ENCODE measurements at regions not wholly inside any gene's neighbourhood (a gene's known extent, or its start where the extent isn't known, plus 50 kb on each side); places are given as distances from the start of the nearest gene placed in this dataset.

DNA sequence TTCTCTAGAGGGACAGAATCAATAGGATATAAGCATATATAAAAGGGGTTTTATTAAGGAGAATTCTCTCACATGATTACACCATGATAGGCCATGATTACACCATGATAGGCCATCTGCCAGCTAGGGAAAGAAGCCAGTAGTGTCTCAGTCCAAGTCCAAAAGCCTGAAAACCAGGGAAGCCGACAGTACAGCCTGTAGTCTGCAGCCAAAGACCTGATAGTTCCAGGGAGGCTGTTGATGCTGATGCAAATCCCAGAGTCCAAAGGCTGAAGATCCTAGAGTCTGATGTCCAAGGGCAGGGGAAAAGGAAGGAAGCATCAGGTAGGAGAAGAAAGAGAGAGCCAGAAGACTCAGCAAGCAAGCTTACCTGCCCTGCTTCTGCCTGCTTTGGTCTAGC is 411.3 kb upstream of the EMCN start:
- no peak for TF ChIP-seq TEAD4 (CRISPR knock-in tag; IDR thresholded peaks at IDR 0.05)
- no peak for TF ChIP-seq ETV6 (CRISPR knock-in tag; IDR thresholded peaks at IDR 0.05)
- ChIA-PET CTCF (no interaction called here), POLR2A (no interaction called here)
- H3K9me3 Mint-ChIP-seq = peaks cover 4% of the 10 kb centered on the region
- H3K27me3 Mint-ChIP-seq (ENCODE audit: low read depth) = no peaks in the 10 kb centered on the region
- H3K36me3 Mint-ChIP-seq = no peaks in the 10 kb centered on the region
- DNase-seq (ENCODE audit: low spot score) = no peak
- peaks cover 20% of the 10 kb centered on the region for H3K4me1 Mint-ChIP-seq
- H3K27ac Mint-ChIP-seq = no peak overlapping the region
- ATAC-seq = no peak; the same call in 1 of the 2 replicates
- H3K4me3 Mint-ChIP-seq = no peak overlapping the region

DNA sequence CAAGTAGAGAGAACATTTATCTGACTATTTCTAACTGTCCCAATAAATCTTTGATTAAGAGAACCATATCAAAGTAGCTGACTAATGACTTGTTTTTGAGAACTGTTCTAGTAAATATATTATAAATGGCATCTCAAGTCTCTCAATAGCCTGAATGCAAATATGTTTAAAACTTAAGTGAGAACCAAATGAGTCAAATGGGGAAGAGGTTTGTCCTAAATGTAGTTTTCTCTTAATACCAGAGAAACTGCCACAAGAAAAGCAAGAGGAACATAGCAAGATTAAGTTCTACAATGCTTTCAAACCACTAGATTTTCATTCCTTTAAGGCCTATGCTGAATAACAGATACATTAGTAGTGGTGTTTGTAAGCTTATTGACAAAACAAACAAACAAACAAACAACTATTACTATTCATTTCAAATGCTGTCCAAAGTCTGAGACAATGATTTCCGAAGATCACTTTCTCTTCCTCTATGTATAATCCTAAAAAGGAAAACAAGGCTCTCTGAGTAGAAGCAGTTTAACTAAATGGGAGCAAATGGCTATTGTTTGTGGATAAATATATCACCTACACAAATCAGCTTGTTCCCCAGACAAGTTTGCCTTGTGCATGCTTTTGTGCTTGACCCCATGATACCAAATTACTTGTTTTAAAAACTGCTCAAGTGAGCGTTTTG is 408.4 kb upstream of the EMCN start:
- Mint-ChIP-seq H3K27me3 (ENCODE audit: low read depth) (no peaks in the 10 kb centered on the region), H3K4me3 (no peak overlapping the region)
- POLR2A ChIA-PET = no interaction called here

More for the DNA sequence above, 408.4 kb upstream of the EMCN start:
- CTCF ChIA-PET = no interaction called here
- Mint-ChIP-seq H3K4me1 (peaks cover 15% of the 10 kb centered on the region), H3K36me3 (peaks cover 6% of the 10 kb centered on the region; the same call in 1 of the 2 replicates), H3K27ac (no peak overlapping the region), H3K9me3 (peaks cover 10% of the 10 kb centered on the region)
- no peak for TF ChIP-seq ZNF671 (CRISPR knock-in tag; IDR thresholded peaks at IDR 0.05)
- no peak for TF ChIP-seq PRRX2 (CRISPR knock-in tag; IDR thresholded peaks at IDR 0.05)
- TF ChIP-seq ATF1 (CRISPR knock-in tag; IDR thresholded peaks at IDR 0.05) = no peak
- TF ChIP-seq ZNF317 (CRISPR knock-in tag; IDR thresholded peaks at IDR 0.05; ENCODE audit: borderline replicate concordance, low read depth) = no peak
- TF ChIP-seq, protein P1, sequence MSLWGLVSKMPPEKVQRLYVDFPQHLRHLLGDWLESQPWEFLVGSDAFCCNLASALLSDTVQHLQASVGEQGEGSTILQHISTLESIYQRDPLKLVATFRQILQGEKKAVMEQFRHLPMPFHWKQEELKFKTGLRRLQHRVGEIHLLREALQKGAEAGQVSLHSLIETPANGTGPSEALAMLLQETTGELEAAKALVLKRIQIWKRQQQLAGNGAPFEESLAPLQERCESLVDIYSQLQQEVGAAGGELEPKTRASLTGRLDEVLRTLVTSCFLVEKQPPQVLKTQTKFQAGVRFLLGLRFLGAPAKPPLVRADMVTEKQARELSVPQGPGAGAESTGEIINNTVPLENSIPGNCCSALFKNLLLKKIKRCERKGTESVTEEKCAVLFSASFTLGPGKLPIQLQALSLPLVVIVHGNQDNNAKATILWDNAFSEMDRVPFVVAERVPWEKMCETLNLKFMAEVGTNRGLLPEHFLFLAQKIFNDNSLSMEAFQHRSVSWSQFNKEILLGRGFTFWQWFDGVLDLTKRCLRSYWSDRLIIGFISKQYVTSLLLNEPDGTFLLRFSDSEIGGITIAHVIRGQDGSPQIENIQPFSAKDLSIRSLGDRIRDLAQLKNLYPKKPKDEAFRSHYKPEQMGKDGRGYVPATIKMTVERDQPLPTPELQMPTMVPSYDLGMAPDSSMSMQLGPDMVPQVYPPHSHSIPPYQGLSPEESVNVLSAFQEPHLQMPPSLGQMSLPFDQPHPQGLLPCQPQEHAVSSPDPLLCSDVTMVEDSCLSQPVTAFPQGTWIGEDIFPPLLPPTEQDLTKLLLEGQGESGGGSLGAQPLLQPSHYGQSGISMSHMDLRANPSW (CRISPR knock-in tag; conservative IDR thresholded peaks at IDR 0.05; ENCODE audit: low read depth) = no peak
- TF ChIP-seq, protein P2, sequence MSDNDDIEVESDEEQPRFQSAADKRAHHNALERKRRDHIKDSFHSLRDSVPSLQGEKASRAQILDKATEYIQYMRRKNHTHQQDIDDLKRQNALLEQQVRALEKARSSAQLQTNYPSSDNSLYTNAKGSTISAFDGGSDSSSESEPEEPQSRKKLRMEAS (CRISPR knock-in tag; IDR thresholded peaks at IDR 0.05) = no peak
- TF ChIP-seq GABPB1 (CRISPR knock-in tag; IDR thresholded peaks at IDR 0.05) = no peak
- no peak for TF ChIP-seq GTF2I (CRISPR knock-in tag; conservative IDR thresholded peaks at IDR 0.05)
- no peak for TF ChIP-seq ZNF416 (CRISPR knock-in tag; IDR thresholded peaks at IDR 0.05)
- TF ChIP-seq, protein P3, sequence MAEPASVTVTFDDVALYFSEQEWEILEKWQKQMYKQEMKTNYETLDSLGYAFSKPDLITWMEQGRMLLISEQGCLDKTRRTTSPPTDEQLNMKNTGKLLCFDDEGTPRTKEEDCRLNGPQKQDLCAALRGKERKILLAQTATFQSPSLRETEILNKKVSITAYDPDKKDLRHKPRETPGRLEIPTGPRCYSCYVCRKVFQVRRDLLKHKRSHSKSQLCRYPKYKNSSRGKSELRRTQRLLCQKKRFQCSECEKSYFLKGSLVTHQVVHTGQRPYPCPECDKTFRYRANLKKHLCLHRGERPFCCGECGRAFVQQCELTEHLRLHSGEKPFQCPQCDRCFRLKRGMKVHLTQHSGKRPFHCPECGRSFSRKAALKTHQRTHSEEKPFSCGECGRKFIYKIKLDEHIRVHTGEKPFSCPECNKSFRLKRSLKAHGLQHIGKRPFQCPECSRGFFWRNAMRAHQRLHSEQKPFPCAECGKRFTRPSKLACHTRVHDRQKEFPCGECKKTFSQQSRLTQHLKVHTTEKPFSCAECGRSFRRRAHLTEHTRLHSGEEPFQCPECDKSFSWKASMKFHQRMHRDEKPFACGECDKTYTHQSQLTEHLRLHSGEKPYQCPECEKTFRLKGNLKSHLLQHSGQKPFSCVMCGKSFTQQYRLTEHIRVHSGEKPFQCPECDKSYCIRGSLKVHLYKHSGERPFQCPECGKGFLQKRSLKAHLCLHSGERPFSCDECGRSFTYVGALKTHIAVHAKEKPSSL (CRISPR knock-in tag; conservative IDR thresholded peaks at IDR 0.05) = no peak
- TF ChIP-seq ZNF423 (CRISPR knock-in tag; IDR thresholded peaks at IDR 0.05) = no peak
- no peak for TF ChIP-seq NR3C1 (CRISPR knock-in tag; conservative IDR thresholded peaks at IDR 0.05; ENCODE audit: low read depth)
- TF ChIP-seq, protein P4, sequence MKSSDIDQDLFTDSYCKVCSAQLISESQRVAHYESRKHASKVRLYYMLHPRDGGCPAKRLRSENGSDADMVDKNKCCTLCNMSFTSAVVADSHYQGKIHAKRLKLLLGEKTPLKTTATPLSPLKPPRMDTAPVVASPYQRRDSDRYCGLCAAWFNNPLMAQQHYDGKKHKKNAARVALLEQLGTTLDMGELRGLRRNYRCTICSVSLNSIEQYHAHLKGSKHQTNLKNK (CRISPR knock-in tag; IDR thresholded peaks at IDR 0.05) = no peak
- no peak for TF ChIP-seq MYBL2 (CRISPR knock-in tag; IDR thresholded peaks at IDR 0.05)
- TF ChIP-seq, protein P5, sequence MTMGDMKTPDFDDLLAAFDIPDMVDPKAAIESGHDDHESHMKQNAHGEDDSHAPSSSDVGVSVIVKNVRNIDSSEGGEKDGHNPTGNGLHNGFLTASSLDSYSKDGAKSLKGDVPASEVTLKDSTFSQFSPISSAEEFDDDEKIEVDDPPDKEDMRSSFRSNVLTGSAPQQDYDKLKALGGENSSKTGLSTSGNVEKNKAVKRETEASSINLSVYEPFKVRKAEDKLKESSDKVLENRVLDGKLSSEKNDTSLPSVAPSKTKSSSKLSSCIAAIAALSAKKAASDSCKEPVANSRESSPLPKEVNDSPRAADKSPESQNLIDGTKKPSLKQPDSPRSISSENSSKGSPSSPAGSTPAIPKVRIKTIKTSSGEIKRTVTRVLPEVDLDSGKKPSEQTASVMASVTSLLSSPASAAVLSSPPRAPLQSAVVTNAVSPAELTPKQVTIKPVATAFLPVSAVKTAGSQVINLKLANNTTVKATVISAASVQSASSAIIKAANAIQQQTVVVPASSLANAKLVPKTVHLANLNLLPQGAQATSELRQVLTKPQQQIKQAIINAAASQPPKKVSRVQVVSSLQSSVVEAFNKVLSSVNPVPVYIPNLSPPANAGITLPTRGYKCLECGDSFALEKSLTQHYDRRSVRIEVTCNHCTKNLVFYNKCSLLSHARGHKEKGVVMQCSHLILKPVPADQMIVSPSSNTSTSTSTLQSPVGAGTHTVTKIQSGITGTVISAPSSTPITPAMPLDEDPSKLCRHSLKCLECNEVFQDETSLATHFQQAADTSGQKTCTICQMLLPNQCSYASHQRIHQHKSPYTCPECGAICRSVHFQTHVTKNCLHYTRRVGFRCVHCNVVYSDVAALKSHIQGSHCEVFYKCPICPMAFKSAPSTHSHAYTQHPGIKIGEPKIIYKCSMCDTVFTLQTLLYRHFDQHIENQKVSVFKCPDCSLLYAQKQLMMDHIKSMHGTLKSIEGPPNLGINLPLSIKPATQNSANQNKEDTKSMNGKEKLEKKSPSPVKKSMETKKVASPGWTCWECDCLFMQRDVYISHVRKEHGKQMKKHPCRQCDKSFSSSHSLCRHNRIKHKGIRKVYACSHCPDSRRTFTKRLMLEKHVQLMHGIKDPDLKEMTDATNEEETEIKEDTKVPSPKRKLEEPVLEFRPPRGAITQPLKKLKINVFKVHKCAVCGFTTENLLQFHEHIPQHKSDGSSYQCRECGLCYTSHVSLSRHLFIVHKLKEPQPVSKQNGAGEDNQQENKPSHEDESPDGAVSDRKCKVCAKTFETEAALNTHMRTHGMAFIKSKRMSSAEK (CRISPR knock-in tag; IDR thresholded peaks at IDR 0.05; ENCODE audit: borderline replicate concordance) = no peak
- no peak for TF ChIP-seq ESRRA (CRISPR knock-in tag; IDR thresholded peaks at IDR 0.05; ENCODE audit: borderline replicate concordance)
- ATAC-seq = no peak
- DNase-seq (ENCODE audit: low spot score) = no peak
